Kidney glomerular epithelial cell (primary cell): ENCODE measurements at regions not wholly inside any gene's neighbourhood (a gene's known extent, or its start where the extent isn't known, plus 50 kb on each side); places are given as distances from the start of the nearest gene placed in this dataset.

Experiments
- DNase-seq: peaks from one replicate; lab custom pipeline; 2025; lab: John Stamatoyannopoulos, UW

DNA sequence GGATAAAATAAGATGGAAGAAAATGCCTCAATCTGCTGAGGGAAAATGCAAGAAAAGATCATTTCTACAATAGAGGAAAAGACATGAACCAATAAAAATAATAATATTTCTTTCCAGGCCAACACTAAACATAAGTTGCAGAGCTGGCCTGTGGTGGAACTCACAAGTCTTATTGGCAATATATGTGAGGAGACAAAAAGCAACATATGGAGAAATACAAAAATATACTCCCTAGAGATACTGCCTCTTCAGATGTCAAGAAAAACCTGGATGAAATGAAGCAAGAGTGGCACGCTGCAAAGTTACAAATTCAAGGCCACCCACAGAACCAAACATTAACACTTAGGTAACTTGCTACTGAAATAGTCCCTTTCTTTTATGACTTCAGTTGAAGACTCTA lies 264.9 kb upstream of the FMN2 start:
- no peak for DNase-seq

DNA sequence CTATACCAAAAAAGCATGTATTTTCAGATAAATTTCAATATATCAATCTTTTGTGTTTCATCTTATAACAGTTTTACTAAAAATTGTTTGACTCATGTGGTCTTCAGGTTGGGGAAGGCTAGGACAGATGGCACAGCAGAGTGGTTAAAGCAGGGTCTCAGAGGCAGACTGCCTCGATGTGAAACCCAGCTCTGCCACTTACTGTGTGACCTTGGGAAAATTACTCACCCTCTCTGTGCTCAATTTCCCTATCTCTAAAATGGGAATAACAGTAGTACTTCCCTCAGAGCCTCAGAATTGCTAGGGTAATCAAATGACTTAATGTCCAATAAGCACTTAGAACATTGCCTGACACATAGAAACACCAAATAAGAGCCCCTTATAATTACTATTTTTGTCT lies 262.1 kb upstream of the FMN2 start:
- no peak for DNase-seq

DNA sequence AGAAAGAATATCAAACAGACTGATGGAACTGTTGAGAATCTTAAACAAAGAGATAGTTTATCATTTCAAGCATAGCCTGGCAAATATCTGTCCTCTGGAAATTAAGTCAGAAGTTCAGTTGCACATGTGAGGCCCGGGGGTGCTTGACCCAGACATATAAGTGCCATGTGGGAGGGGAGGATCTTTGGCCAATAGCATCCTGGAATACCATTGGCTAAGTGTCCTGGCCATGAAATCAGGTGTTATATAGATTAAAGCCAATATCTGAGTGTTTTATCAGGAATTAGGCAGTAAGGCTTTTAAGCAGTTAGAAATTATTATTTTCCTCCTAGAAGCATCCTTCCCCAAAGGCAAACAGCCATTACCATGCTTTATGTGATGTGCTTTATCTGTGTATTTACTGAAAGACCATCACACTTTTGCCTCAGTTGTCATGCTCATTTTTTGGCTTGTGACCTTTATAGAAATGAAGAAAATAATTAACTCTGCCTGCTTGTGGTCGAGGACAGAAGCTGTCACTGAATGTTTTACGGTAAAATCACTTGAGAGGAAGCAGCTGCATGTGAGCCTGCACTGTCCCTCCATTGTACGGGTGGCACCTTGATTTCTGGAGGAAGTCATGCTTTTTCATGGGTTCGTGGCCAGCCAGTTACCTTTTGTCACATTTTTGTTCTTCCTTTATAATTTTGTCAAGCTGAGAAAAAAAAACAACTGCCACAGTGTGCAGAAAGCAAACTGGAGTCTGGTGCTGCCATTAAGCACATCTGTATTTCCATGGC lies 259.9 kb upstream of the FMN2 start:
- no peak for DNase-seq

DNA sequence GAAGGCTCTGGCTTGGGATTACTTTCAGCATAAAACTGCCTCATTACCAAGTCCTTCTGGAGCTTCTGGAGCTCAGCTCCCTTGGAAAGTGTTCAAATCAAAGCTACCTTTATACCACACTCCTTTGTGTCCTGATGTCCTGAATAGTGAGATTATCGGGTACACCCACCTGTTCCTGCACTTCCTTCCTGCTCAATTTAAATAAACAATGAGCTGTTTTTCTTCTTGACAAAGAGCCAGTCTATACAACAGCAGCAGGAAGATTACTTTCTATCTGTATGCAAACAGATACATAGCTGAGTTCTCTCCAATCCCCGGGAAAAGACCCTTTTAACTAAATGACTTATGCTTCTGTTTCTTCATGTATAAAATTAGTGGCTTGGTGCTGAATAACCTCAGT lies 258.0 kb upstream of the FMN2 start:
- no peak for DNase-seq

DNA sequence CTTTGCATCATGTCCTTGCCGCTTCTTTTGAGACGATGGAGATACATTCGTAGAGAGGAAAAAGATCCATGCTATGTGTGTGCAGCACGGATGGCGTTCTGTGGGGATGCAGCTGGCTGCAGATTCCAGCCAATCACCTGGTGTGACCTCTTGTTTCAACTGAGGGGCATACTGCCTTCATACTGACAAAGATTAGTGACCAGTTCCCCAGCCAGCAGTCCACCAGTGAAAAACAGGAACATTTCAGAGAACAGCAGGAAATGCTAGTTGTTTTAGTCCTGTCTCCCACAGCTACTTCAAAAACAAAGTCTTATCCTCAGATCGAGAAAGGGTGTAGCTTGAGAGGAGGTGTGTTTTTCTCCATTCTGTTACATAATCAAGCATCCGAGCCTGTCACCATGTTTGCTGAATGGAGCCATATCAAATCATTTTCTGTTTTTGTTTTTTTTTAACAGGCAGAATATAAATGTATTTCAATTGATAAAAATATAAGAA lies 255.7 kb upstream of the FMN2 start:
- DNase-seq = no peak

DNA sequence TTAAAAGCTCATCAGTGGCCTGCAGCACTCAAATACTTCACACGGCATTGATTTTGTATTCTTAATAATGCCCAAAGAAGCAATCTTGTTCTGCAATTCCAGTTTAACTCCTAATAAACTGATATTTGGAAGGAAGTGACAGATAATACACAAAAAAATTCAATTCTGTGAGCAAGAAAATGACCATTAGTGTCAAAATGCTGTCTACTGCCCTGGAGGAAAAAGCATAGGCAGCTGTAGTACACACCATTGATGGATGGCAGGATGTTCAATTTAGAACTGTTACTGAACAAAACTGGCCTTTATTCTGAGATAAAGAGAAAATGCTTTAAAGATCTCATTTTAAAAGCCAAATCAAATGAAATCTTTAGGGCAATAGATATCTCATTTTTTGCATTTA lies 251.3 kb upstream of the FMN2 start:
- DNase-seq = no peak

DNA sequence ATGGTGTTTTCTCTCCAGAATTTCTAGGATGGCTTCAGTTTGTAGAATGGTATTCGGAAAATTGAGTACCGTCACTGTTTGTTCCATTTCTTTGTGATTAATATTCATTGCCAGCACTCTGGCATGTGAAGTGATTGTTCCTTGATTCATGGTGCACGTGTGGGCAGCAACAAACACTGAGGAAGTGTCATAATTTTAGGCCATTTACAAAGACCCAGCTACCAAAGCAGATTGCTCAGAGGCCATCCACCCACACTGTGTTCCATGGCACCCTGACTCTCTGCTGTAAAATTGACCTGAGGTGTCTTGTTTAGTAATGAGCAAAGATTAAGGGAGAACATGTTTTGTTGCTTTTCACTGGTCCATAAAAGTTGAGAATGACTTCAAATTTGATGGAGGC lies 250.9 kb upstream of the FMN2 start:
- DNase-seq = no peak

DNA sequence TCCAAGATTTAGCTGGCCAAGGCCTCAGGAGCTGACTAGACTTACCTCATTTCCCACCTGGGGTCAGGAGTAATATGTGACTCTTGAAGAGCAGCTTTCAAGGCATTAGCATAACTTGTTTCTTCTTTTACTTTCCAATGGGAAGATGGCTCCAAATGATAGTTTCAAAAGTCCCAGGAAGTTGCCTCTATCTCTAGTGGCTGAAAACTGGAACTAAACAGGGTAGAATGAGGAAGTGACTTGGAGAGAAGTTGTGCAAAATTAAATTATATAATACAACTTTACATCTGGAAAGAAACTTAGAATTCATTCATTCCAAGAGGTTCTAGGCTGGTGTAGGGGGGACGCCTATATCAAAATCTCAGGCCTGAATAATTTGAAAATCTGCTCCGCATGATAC lies 250.1 kb upstream of the FMN2 start:
- no peak for DNase-seq

DNA sequence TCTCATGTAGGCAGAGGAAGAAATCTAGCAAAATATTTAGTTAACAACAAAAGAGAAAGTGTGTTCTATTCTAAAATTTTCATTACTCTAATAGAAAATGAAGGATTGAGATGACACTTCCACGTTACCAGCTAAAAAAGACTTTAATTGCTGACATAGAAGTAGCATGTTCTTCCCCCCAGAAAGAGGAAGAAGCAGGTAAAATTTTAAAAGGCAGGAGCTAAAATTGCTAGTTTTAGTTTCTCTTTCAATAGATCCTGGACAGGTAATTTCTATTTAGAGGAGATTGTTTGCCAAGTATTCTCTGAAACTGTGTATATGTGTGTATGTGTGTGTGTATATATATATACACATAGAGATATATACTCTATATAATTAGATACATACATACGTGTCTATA lies 248.1 kb upstream of the FMN2 start:
- no peak for DNase-seq

DNA sequence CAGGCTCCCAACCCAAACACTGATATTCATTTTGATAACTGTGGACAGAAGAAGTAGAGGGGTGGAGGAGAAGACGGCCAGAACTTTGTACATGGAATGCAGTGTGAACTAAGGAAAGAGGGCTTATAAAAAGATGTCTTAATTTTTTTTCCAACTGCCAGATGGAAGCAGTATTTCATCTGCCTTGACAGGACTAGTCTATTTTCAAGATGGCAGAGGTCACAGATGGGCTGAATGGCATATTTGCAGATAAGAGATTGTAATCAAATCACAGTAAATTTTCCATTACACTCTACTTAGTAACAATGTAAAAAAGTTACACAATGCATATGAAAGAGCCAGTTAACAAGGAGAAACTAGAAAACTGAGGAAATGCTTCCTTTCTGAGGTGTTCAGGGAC lies 246.8 kb upstream of the FMN2 start:
- no peak for DNase-seq

DNA sequence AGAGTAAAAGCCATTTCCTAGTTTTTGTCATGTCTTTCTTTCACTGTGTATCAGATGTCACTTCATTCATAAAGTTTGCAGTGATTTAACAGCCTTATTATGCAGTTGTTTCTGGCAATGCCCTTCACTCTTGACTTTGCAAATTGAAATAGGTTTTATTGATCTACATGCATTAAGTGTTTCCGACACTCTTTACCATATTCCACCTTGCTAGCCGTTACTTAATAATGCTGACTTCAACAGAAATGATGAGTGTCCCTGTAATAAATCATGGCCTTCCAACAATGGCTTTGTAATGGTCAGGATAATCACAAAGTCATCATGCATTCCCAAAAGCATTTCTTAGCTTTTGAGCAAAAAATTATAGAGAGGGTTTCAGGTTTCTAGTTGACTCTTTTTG lies 236.8 kb upstream of the FMN2 start:
- no peak for DNase-seq

DNA sequence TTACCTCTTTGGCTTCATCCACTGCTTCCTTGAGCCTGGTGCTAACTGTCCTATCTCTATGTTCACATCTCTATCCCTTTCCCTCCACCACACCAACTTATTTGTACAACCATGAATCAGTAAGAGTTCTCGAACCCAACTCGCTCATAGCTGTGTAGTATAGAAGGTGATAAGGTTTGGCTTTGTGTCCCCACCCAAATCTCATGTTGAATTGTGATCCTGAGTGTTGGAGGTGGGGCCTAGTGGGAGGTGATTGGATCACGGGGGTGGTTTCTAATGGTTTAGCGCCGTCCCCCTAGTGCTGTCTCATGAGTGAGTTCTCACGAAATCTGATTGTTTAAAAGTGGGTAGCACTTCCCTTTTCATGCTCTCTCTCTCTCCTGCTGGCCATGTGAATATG lies 235.6 kb upstream of the FMN2 start:
- DNase-seq = no peak

DNA sequence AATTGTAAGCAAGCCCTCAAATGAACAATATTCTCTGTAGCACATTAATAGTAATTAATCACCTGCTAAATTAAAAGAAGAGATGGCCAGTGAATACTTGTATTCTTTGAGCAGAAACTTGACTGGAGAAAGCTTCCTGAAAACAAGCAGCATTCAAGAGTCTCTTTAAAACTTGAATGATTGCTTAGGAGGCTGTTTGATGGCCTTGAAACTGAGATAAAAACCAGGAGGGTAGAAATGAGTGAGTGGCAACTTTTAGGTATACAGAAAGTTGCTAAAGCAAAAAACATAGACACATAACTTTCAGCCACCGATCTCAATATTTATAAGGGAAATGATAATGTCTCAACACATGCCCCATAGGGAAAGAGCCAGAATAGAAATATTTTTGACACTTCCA lies 234.8 kb upstream of the FMN2 start:
- DNase-seq = no peak

DNA sequence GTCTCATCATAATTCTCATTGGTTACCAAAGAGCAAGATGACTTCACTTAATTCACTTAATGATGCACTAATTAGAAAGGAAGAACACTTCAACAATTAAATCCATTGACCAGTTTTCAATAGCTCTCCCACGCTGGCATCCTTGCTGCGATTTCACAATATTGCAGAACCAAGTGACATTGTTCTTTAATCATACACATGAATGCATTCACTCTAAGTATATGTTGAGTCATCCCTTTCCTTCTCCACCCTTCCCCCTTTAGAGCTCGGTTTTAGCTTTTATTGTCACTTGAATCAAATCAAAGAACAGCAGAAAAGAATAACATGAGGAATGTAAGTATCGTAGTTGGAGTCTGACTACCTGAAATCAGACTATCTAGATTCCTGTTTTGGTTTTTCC lies 233.6 kb upstream of the FMN2 start:
- DNase-seq = peak; percentile 20

DNA sequence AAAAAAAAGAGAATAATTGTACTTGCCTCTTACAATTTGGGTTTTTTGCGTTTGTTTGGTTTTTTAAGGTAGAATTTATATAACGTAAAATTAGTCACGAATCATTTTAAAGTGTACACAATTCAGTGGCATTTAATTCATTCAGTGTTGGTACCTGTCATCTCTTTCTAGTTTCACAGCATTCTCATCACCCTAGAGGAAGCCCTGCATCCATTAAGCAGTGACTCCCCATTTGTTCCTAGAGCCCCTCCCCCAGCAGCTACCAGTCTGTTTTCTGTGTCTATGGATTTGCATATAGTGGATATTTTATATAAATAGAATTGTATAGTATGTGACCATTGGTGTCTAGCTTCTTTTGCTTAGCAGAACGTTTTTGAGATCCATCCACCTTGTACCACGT lies 233.2 kb upstream of the FMN2 start:
- no peak for DNase-seq

DNA sequence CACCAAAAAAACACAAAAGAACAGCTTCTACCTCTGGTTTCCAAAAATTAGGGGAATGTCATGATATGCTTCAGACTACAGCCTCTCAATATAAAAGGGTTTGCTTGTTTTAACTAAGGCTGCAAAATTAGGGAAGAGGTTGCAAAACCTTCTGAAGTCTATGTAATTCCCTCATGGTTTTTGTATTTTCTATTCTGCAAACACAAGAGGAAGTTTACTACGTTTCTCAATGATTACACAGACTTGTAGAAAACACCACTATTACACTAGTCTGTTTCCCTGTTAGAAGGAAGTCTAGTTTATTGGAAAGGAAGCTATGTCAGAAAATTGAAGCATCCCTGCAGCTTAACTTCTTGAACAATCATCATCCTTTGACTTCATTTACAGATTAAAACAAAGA lies 229.7 kb upstream of the FMN2 start:
- no peak for DNase-seq

DNA sequence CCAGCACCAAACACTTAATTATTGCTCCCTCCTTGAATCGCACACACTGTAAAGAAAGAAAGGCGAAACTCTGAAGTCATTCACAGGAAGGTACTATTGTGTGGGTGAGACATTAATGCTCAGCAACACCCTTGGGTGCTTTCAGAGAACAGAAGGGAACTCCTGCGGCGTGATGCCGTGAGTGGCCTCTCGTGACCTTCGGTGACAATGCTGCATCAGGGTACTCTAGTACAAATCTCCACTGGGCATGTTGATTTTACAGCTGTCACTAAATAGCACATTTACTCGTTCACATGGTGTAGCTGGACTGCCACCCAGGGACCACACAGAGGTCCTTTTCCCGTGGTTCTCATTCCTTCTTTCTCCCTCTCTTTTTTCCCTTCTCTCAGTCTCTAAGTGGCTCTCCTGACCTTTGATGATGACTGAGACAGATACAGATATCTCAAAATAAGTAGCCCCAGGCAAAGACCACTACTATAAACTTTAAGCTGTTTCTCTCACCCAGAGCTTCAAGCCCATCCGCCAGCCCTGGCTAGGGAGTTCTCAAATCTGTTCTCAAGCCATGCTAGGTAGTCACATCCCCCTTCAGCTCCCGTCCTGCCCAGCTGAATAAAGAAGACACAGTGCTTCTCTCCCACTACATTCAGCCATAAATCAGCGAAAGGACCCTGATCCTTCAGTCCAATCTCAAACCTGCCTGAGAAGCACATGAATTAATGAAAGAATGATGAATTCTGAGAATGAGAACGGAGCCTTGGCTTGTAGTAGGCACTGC lies 223.4 kb upstream of the FMN2 start:
- no peak for DNase-seq

DNA sequence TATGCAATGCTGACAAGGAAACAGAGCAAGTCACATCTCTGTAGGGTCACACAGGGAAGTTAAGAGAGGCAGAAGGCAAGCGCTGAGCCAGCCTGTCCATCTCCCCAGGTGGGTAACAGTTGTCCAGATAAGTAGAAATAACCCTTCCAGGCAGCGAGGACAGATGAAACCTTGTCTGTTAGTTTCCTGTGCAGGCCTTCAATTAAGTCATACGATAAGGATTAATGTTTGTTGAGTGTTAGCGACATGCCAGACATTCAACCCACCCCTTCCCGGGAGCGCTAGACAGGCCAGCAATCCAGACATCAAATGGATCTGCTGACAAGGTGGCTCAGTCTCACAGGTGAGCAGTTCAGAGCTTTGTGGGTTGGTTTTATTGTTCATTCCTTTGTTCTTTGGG lies 221.5 kb upstream of the FMN2 start:
- DNase-seq = no peak

DNA sequence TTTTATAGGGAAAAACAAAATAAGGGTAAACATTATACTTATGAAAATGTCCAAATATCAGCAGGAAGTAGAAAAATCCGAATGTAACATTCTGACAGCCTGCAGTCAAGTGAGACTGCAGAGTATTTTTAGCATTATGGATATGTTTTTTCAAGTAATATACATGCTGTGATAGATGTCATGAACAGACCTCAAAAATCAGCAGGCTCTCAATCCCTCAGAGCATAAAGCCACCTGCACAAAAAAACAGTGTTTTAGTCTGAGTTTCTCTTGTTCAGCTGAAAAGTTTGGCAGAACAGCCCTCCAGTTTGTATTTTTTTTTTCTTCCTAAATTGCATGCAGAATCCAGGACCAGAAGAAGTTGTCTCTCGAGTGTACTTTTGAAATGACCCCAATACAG lies 219.1 kb upstream of the FMN2 start:
- DNase-seq = no peak

DNA sequence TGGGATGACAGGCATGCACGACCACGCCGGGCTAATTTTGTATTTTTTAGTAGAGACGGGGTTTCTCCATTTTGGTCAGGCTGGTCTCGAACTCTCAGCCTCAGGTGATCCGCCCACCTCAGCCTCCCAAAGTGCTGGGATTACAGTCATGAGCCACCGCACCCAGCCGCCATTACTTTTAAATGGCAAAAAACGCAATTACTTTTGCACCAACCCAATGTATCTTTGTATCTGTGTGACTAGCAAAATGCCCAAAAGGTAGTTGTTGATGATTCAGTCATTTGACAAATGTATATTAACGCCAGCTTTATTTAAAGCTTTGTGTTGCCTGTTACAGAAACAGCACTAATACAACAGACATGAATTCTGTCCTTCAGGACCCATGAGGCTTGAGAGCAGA lies 216.9 kb upstream of the FMN2 start:
- no peak for DNase-seq

DNA sequence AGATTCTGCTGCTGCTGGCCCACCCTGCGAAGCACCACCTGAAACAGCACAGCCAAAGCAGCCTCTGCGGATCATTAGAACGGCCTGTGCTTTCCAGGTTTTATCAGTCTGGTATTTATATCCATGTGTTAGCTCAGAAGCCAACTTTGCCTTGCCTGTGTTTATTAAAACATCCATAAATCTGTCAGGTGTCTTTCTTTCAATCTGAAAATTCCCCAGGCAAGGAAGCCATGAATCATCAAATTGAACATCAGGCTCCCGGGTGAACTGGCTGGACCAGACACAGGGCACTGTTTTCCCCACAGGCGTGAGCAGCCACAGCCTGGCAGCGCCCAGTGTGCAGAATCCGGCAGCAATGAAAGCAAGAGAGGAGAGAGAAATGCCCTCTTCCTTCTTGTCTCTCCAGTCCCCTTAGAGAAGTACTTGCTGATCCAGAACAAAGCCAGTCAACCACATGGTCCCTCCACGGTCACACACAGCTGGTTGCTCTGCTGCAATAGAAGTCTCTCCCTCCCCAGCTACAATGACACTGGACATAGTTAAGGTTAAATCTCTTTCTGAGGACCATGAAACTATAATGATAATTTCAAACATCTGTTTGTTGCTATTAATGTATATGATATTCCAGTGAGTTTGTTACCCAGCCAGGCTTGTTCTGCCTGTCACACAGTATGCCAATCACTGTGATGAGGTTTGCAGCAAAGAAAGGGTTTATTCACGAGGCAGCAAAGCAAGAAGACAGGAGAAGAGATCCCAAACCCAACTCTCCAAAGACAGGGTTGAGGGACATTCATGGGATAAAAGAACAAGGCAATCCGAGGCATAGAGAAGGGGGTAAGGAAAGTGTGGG lies 212.1 kb upstream of the FMN2 start:
- DNase-seq = no peak

DNA sequence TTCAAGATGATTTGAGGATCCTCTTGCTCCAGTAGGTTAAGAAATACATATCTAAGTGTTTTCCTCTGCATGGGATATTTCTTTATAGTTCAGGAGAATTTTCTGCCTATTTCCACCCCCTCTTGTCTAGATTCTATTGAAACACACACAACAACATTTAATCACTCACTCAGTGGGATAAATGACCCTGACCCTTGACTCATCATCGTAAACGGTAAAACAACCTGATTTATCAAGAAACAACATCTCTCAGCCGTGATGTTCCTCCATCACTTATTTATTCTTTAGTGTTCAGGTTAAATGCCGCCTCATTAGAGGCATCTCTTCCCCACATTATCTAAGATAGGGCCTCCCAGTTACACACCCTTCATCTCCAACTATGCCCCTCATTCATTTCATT lies 208.7 kb upstream of the FMN2 start:
- no peak for DNase-seq

DNA sequence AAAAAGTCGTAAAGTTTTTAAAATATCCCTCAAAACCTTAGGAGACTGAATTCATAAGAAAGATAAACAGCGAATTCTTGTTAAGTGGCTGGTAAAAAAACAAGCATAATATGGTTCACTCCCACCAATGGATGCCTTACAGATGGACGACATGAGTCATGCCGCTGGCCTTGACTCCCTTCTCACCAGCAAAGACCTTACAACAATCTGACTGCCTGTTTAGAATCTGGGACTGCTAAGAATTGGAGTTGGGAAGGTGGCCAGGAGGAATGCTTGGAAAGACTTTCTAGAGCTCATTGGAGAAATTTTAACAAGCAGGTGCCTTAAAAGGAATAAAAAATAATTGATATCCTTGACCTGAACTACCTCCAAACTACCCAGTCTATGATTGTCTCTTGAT lies 206.9 kb upstream of the FMN2 start:
- DNase-seq = peak; percentile 12
